ENCODE measurements at regions not wholly inside any gene's neighbourhood (a gene's known extent, or its start where the extent isn't known, plus 50 kb on each side); places are given as distances from the start of the nearest gene placed in this dataset.

GRCh38 chrX:6460893-6461490 lies 73.9 kb downstream of the VCX3A start:
- Histone ChIP-seq H3K4me3 (no peak overlapping the region), H3K4me1 (no peaks in the 10 kb centered on the region), H3K27ac (no peak overlapping the region), H3K27me3 (no peaks in the 10 kb centered on the region), H3K9me3 (no peaks in the 10 kb centered on the region), H3K36me3 (no peaks in the 10 kb centered on the region)
- intact Hi-C loops (cut with DNase I) = no loop called here
- TF ChIP-seq POLR2A (IDR thresholded peaks at IDR 0.05) (no peak), EP300 (IDR thresholded peaks at IDR 0.05) (no peak), POLR2AphosphoS5 (IDR thresholded peaks at IDR 0.05) (no peak)
- TF ChIP-seq, protein P1, sequence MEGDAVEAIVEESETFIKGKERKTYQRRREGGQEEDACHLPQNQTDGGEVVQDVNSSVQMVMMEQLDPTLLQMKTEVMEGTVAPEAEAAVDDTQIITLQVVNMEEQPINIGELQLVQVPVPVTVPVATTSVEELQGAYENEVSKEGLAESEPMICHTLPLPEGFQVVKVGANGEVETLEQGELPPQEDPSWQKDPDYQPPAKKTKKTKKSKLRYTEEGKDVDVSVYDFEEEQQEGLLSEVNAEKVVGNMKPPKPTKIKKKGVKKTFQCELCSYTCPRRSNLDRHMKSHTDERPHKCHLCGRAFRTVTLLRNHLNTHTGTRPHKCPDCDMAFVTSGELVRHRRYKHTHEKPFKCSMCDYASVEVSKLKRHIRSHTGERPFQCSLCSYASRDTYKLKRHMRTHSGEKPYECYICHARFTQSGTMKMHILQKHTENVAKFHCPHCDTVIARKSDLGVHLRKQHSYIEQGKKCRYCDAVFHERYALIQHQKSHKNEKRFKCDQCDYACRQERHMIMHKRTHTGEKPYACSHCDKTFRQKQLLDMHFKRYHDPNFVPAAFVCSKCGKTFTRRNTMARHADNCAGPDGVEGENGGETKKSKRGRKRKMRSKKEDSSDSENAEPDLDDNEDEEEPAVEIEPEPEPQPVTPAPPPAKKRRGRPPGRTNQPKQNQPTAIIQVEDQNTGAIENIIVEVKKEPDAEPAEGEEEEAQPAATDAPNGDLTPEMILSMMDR (IDR thresholded peaks at IDR 0.05) = no peak
- 55 to 65% methylated on average over 6 of the region's 6 CpGs for WGBS, 2 donors
- no peak for DNase-seq

- no peaks in the 10 kb centered on the region for H3K27me3 ChIP-seq
- no peaks in the 10 kb centered on the region for H3K36me3 ChIP-seq
- 82 to 86% methylated on average over 6 of the region's 6 CpGs for WGBS, 2 donors
- H3K4me3 ChIP-seq = no peak overlapping the region
- H3K4me1 ChIP-seq = no peaks in the 10 kb centered on the region
- TF ChIP-seq, protein P1 (IDR thresholded peaks at IDR 0.05) = no peak
- TF ChIP-seq POLR2A (IDR thresholded peaks at IDR 0.05) = no peak
- TF ChIP-seq POLR2AphosphoS5 (IDR thresholded peaks at IDR 0.05) = no peak
- no peak for TF ChIP-seq EP300 (IDR thresholded peaks at IDR 0.05)
- no peak for DNase-seq
- H3K9me3 ChIP-seq = no peaks in the 10 kb centered on the region
- H3K27ac ChIP-seq = no peak overlapping the region
- intact Hi-C loops (cut with DNase I) = no loop called here
Observed at GRCh38 chrX:6456196-6456595, 78.7 kb downstream of the VCX3A start.

DNA sequence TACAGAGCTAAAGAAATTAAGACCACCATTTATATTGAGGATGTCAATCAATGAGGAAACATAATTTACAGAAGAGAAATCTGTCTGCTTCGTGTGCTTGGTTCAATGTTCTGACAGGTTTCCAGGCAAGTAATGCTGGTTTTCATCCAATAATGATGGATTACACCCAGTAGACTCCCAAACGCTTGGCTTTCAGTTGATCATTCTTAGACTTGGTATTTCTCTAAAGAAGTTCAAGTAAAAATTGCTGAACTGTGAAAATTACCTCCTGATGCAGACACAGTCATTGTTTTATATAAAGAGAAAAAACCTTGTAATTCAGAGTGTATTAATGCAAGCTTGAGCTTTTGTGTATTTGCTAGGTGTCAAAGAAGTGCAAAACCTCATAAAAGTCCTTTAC lies 85.0 kb downstream of the VCX3A start:
- Histone ChIP-seq H3K27ac (no peak overlapping the region), H3K36me3 (no peaks in the 10 kb centered on the region), H3K4me1 (no peaks in the 10 kb centered on the region), H3K9me3 (no peaks in the 10 kb centered on the region), H3K4me3 (no peak overlapping the region), H3K27me3 (no peaks in the 10 kb centered on the region)
- intact Hi-C loops (cut with DNase I) = no loop called here
- no peak for DNase-seq
- 67 to 81% methylated on average over 2 of the region's 2 CpGs for WGBS, 2 donors
- TF ChIP-seq, protein P1 (IDR thresholded peaks at IDR 0.05) = no peak
- TF ChIP-seq POLR2A (IDR thresholded peaks at IDR 0.05) (no peak), EP300 (IDR thresholded peaks at IDR 0.05) (no peak), POLR2AphosphoS5 (IDR thresholded peaks at IDR 0.05) (no peak)

DNA sequence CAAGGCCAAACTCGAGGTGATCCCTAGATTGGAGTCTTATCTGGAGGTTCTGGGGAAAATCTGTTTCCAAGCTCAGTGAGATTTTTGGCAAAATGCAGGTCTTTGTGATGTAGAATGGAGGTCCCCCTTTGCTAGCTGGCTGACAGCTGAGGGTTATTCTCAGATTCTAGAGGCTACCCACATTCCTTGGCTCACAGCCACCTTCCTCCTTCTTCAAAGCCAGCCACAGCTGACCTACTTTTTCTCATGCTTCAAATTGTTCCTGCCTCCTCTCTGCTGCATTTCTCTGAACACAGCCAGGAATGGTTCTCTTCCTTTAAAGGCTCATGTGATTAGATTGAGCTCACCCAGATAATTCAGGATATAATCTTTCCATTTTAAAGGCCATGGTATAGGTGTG lies 86.9 kb downstream of the VCX3A start:
- no peaks in the 10 kb centered on the region for H3K27me3 ChIP-seq
- DNase-seq = no peak
- no peaks in the 10 kb centered on the region for H3K36me3 ChIP-seq
- H3K9me3 ChIP-seq = no peaks in the 10 kb centered on the region
- TF ChIP-seq EP300 (IDR thresholded peaks at IDR 0.05) (no peak), POLR2AphosphoS5 (IDR thresholded peaks at IDR 0.05) (no peak), POLR2A (IDR thresholded peaks at IDR 0.05) (no peak)
- TF ChIP-seq, protein P1 (IDR thresholded peaks at IDR 0.05) = no peak
- intact Hi-C loops (cut with DNase I) = no loop called here
- no peak overlapping the region for H3K27ac ChIP-seq
- no peaks in the 10 kb centered on the region for H3K4me1 ChIP-seq
- no peak overlapping the region for H3K4me3 ChIP-seq
- 8 to 17% methylated on average over 1 of the region's 1 CpG for WGBS, 2 donors

DNA sequence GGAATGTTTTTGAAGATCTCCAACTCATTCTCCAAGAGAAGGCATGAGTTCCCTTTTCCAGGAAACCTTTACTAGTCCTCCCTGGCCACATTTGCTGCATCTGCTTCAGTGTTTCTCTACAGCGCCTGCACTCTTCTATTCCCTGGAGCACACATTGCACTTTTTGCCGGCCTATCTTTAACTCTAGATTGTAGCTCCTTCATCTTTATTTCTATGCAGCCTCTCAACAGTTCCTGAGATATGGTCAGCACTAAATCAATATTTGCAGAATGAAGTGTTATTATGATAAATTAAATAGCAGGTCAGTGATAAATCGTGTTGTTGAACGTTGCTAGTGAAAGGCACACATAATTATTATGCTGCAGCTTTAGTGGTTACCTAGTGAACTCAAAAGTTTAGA lies 88.3 kb downstream of the VCX3A start:
- 64 to 66% methylated on average over 4 of the region's 4 CpGs for WGBS, 2 donors
- Histone ChIP-seq H3K36me3 (no peaks in the 10 kb centered on the region), H3K9me3 (no peaks in the 10 kb centered on the region), H3K27ac (no peak overlapping the region), H3K4me3 (no peak overlapping the region), H3K27me3 (no peaks in the 10 kb centered on the region), H3K4me1 (no peaks in the 10 kb centered on the region)
- TF ChIP-seq, protein P1 (IDR thresholded peaks at IDR 0.05) = no peak
- no peak for TF ChIP-seq POLR2AphosphoS5 (IDR thresholded peaks at IDR 0.05)
- no peak for TF ChIP-seq EP300 (IDR thresholded peaks at IDR 0.05)
- TF ChIP-seq POLR2A (IDR thresholded peaks at IDR 0.05) = no peak
- intact Hi-C loops (cut with DNase I) = no loop called here
- no peak for DNase-seq
